ENCODE measurements at regions not wholly inside any gene's neighbourhood (a gene's known extent, or its start where the extent isn't known, plus 50 kb on each side); places are given as distances from the start of the nearest gene placed in this dataset.

- no peak for TF ChIP-seq CTCF (IDR thresholded peaks at IDR 0.05)
- Histone ChIP-seq H3K9me3 (no peaks in the 10 kb centered on the region), H3K4me3 (no peak overlapping the region), H3K4me1 (no peaks in the 10 kb centered on the region), H3K27me3 (no peaks in the 10 kb centered on the region), H3K36me3 (no peaks in the 10 kb centered on the region), H3K27ac (no peak overlapping the region)
- intact Hi-C loops (cut with DNase I; ENCODE audit: low total_unique reads) = no loop called here
- DNase-seq = no peak
Observed at GRCh38 chr11:27179334-27179733, 138.7 kb downstream of the BBOX1 start.

- H3K27me3 ChIP-seq = no peaks in the 10 kb centered on the region
- H3K27ac ChIP-seq = no peak overlapping the region
- H3K9me3 ChIP-seq = no peaks in the 10 kb centered on the region
- no peak overlapping the region for H3K4me3 ChIP-seq
- intact Hi-C loops (cut with DNase I; ENCODE audit: low total_unique reads) = no loop called here
- H3K4me1 ChIP-seq = no peaks in the 10 kb centered on the region
- TF ChIP-seq CTCF (IDR thresholded peaks at IDR 0.05) = no peak
- no peak for DNase-seq
- no peaks in the 10 kb centered on the region for H3K36me3 ChIP-seq
Observed at GRCh38 chr11:27178859-27179258, 138.2 kb downstream of the BBOX1 start.
